ENCODE measurements at regions not wholly inside any gene's neighbourhood (a gene's known extent, or its start where the extent isn't known, plus 50 kb on each side); places are given as distances from the start of the nearest gene placed in this dataset.

DNA sequence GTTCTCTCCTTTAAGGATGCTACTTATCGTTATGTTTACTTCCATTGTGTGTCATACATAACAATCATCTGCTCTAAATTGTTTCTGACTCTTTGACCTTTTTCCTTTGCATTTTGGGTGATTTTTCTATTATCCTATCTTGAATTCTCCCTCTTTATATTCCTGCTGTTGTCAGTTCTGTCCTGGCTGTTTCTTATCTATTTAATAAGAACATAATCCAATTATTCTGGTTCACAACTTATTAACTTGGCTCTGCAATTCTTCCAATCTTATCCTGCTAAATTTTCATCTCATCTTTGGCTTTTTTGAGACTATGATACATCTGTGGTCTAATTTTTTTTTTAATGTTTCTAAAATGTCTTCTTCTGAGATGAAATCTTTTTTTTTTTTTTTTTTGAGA, 54.7 kb upstream of the TOX2 start:
- no peak for TF ChIP-seq EZH2 (IDR thresholded peaks at IDR 0.05; ENCODE audit: borderline replicate concordance, low read depth, low read length, poor library complexity, severe bottlenecking)
- TF ChIP-seq, protein P1, sequence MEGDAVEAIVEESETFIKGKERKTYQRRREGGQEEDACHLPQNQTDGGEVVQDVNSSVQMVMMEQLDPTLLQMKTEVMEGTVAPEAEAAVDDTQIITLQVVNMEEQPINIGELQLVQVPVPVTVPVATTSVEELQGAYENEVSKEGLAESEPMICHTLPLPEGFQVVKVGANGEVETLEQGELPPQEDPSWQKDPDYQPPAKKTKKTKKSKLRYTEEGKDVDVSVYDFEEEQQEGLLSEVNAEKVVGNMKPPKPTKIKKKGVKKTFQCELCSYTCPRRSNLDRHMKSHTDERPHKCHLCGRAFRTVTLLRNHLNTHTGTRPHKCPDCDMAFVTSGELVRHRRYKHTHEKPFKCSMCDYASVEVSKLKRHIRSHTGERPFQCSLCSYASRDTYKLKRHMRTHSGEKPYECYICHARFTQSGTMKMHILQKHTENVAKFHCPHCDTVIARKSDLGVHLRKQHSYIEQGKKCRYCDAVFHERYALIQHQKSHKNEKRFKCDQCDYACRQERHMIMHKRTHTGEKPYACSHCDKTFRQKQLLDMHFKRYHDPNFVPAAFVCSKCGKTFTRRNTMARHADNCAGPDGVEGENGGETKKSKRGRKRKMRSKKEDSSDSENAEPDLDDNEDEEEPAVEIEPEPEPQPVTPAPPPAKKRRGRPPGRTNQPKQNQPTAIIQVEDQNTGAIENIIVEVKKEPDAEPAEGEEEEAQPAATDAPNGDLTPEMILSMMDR (conservative IDR thresholded peaks at IDR 0.05; ENCODE audit: low read depth, low read length) = no peak
